CD14-positive monocyte (primary cell): ENCODE measurements at regions not wholly inside any gene's neighbourhood (a gene's known extent, or its start where the extent isn't known, plus 50 kb on each side); places are given as distances from the start of the nearest gene placed in this dataset.

Experiments used
- DNase-seq, 3 donors: peaks; one replicate each; pipeline ENCODE4 v3.0.0-alpha.2; 2011 to 2022
- H2AFZ ChIP-seq: 2 replicates; pipeline ENCODE4 v1.6.0; 2012; ENCODE audit warnings: mild to moderate bottlenecking, low read depth, low read length, inconsistent platforms; ENCODE audit not compliant: insufficient read depth, poor library complexity, severe bottlenecking
- H3K27ac ChIP-seq, 2 donors: 1 replicate in 1 of 2; 2 replicates in 1 of 2; pipeline ENCODE4 v1.5.1; 2012 to 2013; ENCODE audit warnings: low read length in 2 of 2, control low read depth in 1 of 2, inconsistent platforms in 1 of 2, low read depth in 1 of 2, mild to moderate bottlenecking in 1 of 2
- H3K27me3 ChIP-seq, 2 donors: one replicate each; pipeline versions ENCODE4 v1.6.0 to v1.6.1; 2011 to 2013; ENCODE audit warnings: low read length in 2 of 2; ENCODE audit not compliant: control insufficient read depth in 2 of 2, insufficient read depth in 2 of 2
- H3K36me3 ChIP-seq, 2 donors: replicated peaks in 1 of 2; 1 replicate in 1 of 2; 2 replicates in 1 of 2; pipeline versions ENCODE4 v1.5.1 to v1.6.1; 2012 to 2013; ENCODE audit warnings: low read length in 2 of 2, control low read depth in 1 of 2, inconsistent platforms in 1 of 2, mild to moderate bottlenecking in 1 of 2; ENCODE audit not compliant: insufficient read depth in 2 of 2, control insufficient read depth in 1 of 2
- H3K4me1 ChIP-seq, 2 donors: 1 replicate in 1 of 2; 2 replicates in 1 of 2; pipeline versions ENCODE4 v1.5.1 to v1.6.1; 2012 to 2013; ENCODE audit warnings: low read length in 2 of 2, control low read depth in 1 of 2, inconsistent platforms in 1 of 2, mild to moderate bottlenecking in 1 of 2, moderate library complexity in 1 of 2; ENCODE audit not compliant: insufficient read depth in 2 of 2, control insufficient read depth in 1 of 2
- H3K4me2 ChIP-seq: replicated peaks from 2 replicates; pipeline ENCODE3; 2012; ENCODE audit warnings: low read length, moderate library complexity, mild to moderate bottlenecking; ENCODE audit not compliant: poor library complexity, severe bottlenecking; ENCODE audit errors: extremely low read depth
- H3K4me3 ChIP-seq, 3 experiments: fragments of 200-600 bp in 1 of 3; sonication (generic) in 1 of 3; replicated peaks in 1 of 3; 1 replicate in 2 of 3; 2 replicates in 1 of 3; pipeline ENCODE4 v1.5.1; 2011 to 2013; ENCODE audit warnings: low read length in 3 of 3, mild to moderate bottlenecking in 3 of 3, control low read depth in 2 of 3, low read depth in 2 of 3, inconsistent platforms in 1 of 3, moderate library complexity in 1 of 3
- H3K79me2 ChIP-seq: 2 replicates; pipeline ENCODE4 v1.6.0; 2012; ENCODE audit warnings: mild to moderate bottlenecking, control low read depth, inconsistent platforms, low read length, moderate library complexity; ENCODE audit not compliant: insufficient read depth
- H3K9ac ChIP-seq: 2 replicates; pipeline ENCODE4 v1.6.0; 2017; ENCODE audit warnings: low read length, mild to moderate bottlenecking; ENCODE audit not compliant: insufficient read depth, poor library complexity, severe bottlenecking
- H3K9me3 ChIP-seq, 2 donors: replicated peaks in 1 of 2; 1 replicate in 1 of 2; 2 replicates in 1 of 2; pipeline versions ENCODE4 v1.5.1 to v1.6.1; 2012 to 2013; ENCODE audit warnings: low read length in 2 of 2, control low read depth in 1 of 2; ENCODE audit not compliant: control insufficient read depth in 1 of 2, insufficient read depth in 1 of 2
- H4K20me1 ChIP-seq: 2 replicates; pipeline ENCODE4 v1.6.0; 2012; ENCODE audit warnings: mild to moderate bottlenecking, low read length, control low read depth, moderate library complexity; ENCODE audit not compliant: insufficient read depth
- H3K27ac Mint-ChIP-seq, 7 donors: one replicate each; pipeline ENCODE4 v1.8.0; 2020; ENCODE audit warnings: mild to moderate bottlenecking in 7 of 7, mixed read lengths in 7 of 7, moderate library complexity in 6 of 7, inconsistent platforms in 2 of 7
- H3K27me3 Mint-ChIP-seq, 3 donors: one replicate each; pipeline ENCODE4 v1.8.0; 2021 to 2022; ENCODE audit warnings: low read depth in 3 of 3, mild to moderate bottlenecking in 3 of 3, mixed read lengths in 3 of 3, moderate library complexity in 3 of 3, inconsistent platforms in 1 of 3
- H3K36me3 Mint-ChIP-seq, 2 donors: one replicate each; pipeline ENCODE4 v1.8.0; 2020; ENCODE audit warnings: mixed read lengths in 2 of 2, inconsistent platforms in 1 of 2, mild to moderate bottlenecking in 1 of 2
- H3K4me1 Mint-ChIP-seq: one replicate; pipeline ENCODE4 v1.8.0; 2020; ENCODE audit warnings: mild to moderate bottlenecking, mixed read lengths
- H3K4me3 Mint-ChIP-seq, 2 donors: one replicate each; pipeline ENCODE4 v1.8.0; 2020; ENCODE audit warnings: mild to moderate bottlenecking in 2 of 2, mixed read lengths in 2 of 2, moderate library complexity in 1 of 2
- H3K9me3 Mint-ChIP-seq, 7 donors: one replicate each; pipeline ENCODE4 v1.8.0; 2020 to 2022; ENCODE audit warnings: mixed read lengths in 7 of 7, mild to moderate bottlenecking in 6 of 7, moderate library complexity in 6 of 7, inconsistent platforms in 2 of 7
- CTCF ChIP-seq: fragments of 200-600 bp; IDR thresholded peaks from one replicate; pipeline ENCODE4 v1.8.0; 2022; ENCODE audit warnings: antibody characterized with exemption, mild to moderate bottlenecking
- WGBS: methylation state at CpG from one replicate; pipeline ENCODE4 v1.1.5; 2013; ENCODE audit warnings: missing lambda C conversion rate; ENCODE audit not compliant: insufficient coverage; 5-methylcytosine and 5-hydroxymethylcytosine counted together
- intact Hi-C, 2 donors: fragments of 100-400 bp; cut with micrococcal nuclease; formaldehyde crosslinking; loops; one replicate each; pipeline versions ENCODE4 v1.15.0 to v1.15.1; 2023

DNA sequence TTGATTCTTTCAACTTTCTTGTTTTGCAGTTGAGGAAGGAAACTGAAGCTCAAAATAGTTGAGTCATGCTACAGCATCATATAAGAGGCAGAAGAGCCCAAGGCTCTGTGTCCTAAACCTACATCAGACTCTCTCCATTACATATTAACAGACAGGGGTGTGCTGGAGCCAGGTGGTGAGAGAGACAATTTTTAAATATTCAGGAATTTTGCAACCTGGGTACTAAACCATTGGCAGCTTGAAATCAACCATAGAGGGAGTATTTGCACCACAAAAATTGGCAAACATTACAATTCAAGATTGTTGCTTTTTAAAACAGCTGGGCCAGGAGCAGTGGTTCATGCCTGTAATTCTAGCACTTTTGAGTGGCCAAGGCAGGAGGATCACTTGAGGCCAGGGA is 65.8 kb upstream of the SOX4 start:
- Histone ChIP-seq H3K27ac (no peak overlapping the region), H3K79me2 (no peaks in the 10 kb centered on the region), H3K4me2 (no peak overlapping the region), H3K9me3 (no peaks in the 10 kb centered on the region), H3K4me1 (no peaks in the 10 kb centered on the region), H3K9ac (no peak overlapping the region), H3K27me3 (no peaks in the 10 kb centered on the region), H2AFZ (no peak overlapping the region), H4K20me1 (no peaks in the 10 kb centered on the region), H3K4me3 (no peak overlapping the region), H3K36me3 (no peaks in the 10 kb centered on the region)
- no peak for DNase-seq
- no peaks in the 10 kb centered on the region for H3K4me1 Mint-ChIP-seq
- intact Hi-C loops: no loop called here
- H3K27ac Mint-ChIP-seq: no peak overlapping the region
- peaks cover 1 to 4% (median 2%) of the 10 kb centered on the region in 3 donors for H3K27me3 Mint-ChIP-seq
- H3K9me3 Mint-ChIP-seq: no peaks in the 10 kb centered on the region
- no peak overlapping the region for H3K4me3 Mint-ChIP-seq
- H3K36me3 Mint-ChIP-seq: no peaks in the 10 kb centered on the region
- no peak for TF ChIP-seq CTCF

DNA sequence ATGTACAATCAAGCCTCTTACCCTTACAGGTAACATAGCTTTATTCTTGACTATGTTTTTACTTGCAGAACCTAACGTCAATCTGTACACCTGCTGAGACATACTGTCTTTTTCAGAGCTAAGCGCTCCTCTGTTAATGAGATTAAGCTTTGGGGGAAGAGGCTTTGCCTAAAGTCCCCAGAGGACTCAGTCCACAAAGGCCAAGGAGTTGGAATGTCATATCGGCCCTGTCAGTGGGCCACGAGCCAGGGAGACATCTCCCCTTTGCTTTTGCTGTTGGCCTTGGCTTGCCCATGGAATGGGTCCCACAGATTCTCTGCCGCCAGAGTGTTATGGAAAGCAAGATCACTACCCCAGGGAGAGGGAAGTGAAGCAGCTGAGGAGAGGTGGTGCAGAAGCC is 64.1 kb upstream of the SOX4 start:
- no peaks in the 10 kb centered on the region for H3K27me3 ChIP-seq

More for the DNA sequence above, 64.1 kb upstream of the SOX4 start:
- no peaks in the 10 kb centered on the region for H3K9me3 ChIP-seq
- H3K4me3 ChIP-seq: no peak overlapping the region
- no peak overlapping the region for H2AFZ ChIP-seq
- H3K27ac ChIP-seq: no peak overlapping the region
- Mint-ChIP-seq H3K27ac (peak overlapping the region in 1 of 7 donors; percentile 46), H3K4me1 (no peaks in the 10 kb centered on the region), H3K27me3 (peaks cover 0 to 4% (median 0%) of the 10 kb centered on the region in 3 donors), H3K4me3 (no peak overlapping the region), H3K36me3 (no peaks in the 10 kb centered on the region), H3K9me3 (no peaks in the 10 kb centered on the region)
- no peaks in the 10 kb centered on the region for H3K79me2 ChIP-seq
- H3K4me1 ChIP-seq: no peaks in the 10 kb centered on the region
- H4K20me1 ChIP-seq: no peaks in the 10 kb centered on the region
- intact Hi-C loops: no loop called here
- H3K9ac ChIP-seq: no peak overlapping the region
- no peak for DNase-seq
- 100% methylated on average over 2 of the region's 5 CpGs for WGBS
- H3K36me3 ChIP-seq: no peaks in the 10 kb centered on the region
- TF ChIP-seq CTCF: no peak
- no peak overlapping the region for H3K4me2 ChIP-seq
